CD14-positive monocyte (primary cell): ENCODE measurements at regions not wholly inside any gene's neighbourhood (a gene's known extent, or its start where the extent isn't known, plus 50 kb on each side); places are given as distances from the start of the nearest gene placed in this dataset.

Experiments
- DNase-seq, 3 donors: peaks; one replicate each; pipeline ENCODE4 v3.0.0-alpha.2; 2011 to 2022
- H2AFZ ChIP-seq: 2 replicates; pipeline ENCODE4 v1.6.0; 2012; ENCODE audit warnings: mild to moderate bottlenecking, low read depth, low read length, inconsistent platforms; ENCODE audit not compliant: insufficient read depth, poor library complexity, severe bottlenecking
- H3K27ac ChIP-seq, 2 donors: 1 replicate in 1 of 2; 2 replicates in 1 of 2; pipeline ENCODE4 v1.5.1; 2012 to 2013; ENCODE audit warnings: low read length in 2 of 2, control low read depth in 1 of 2, inconsistent platforms in 1 of 2, low read depth in 1 of 2, mild to moderate bottlenecking in 1 of 2
- H3K27me3 ChIP-seq, 2 donors: one replicate each; pipeline versions ENCODE4 v1.6.0 to v1.6.1; 2011 to 2013; ENCODE audit warnings: low read length in 2 of 2; ENCODE audit not compliant: control insufficient read depth in 2 of 2, insufficient read depth in 2 of 2
- H3K36me3 ChIP-seq, 2 donors: replicated peaks in 1 of 2; 1 replicate in 1 of 2; 2 replicates in 1 of 2; pipeline versions ENCODE4 v1.5.1 to v1.6.1; 2012 to 2013; ENCODE audit warnings: low read length in 2 of 2, control low read depth in 1 of 2, inconsistent platforms in 1 of 2, mild to moderate bottlenecking in 1 of 2; ENCODE audit not compliant: insufficient read depth in 2 of 2, control insufficient read depth in 1 of 2
- H3K4me1 ChIP-seq, 2 donors: 1 replicate in 1 of 2; 2 replicates in 1 of 2; pipeline versions ENCODE4 v1.5.1 to v1.6.1; 2012 to 2013; ENCODE audit warnings: low read length in 2 of 2, control low read depth in 1 of 2, inconsistent platforms in 1 of 2, mild to moderate bottlenecking in 1 of 2, moderate library complexity in 1 of 2; ENCODE audit not compliant: insufficient read depth in 2 of 2, control insufficient read depth in 1 of 2
- H3K4me2 ChIP-seq: replicated peaks from 2 replicates; pipeline ENCODE3; 2012; ENCODE audit warnings: low read length, moderate library complexity, mild to moderate bottlenecking; ENCODE audit not compliant: poor library complexity, severe bottlenecking; ENCODE audit errors: extremely low read depth
- H3K4me3 ChIP-seq, 3 experiments: fragments of 200-600 bp in 1 of 3; sonication (generic) in 1 of 3; replicated peaks in 1 of 3; 1 replicate in 2 of 3; 2 replicates in 1 of 3; pipeline ENCODE4 v1.5.1; 2011 to 2013; ENCODE audit warnings: low read length in 3 of 3, mild to moderate bottlenecking in 3 of 3, control low read depth in 2 of 3, low read depth in 2 of 3, inconsistent platforms in 1 of 3, moderate library complexity in 1 of 3
- H3K79me2 ChIP-seq: 2 replicates; pipeline ENCODE4 v1.6.0; 2012; ENCODE audit warnings: mild to moderate bottlenecking, control low read depth, inconsistent platforms, low read length, moderate library complexity; ENCODE audit not compliant: insufficient read depth
- H3K9ac ChIP-seq: 2 replicates; pipeline ENCODE4 v1.6.0; 2017; ENCODE audit warnings: low read length, mild to moderate bottlenecking; ENCODE audit not compliant: insufficient read depth, poor library complexity, severe bottlenecking
- H3K9me3 ChIP-seq, 2 donors: replicated peaks in 1 of 2; 1 replicate in 1 of 2; 2 replicates in 1 of 2; pipeline versions ENCODE4 v1.5.1 to v1.6.1; 2012 to 2013; ENCODE audit warnings: low read length in 2 of 2, control low read depth in 1 of 2; ENCODE audit not compliant: control insufficient read depth in 1 of 2, insufficient read depth in 1 of 2
- H4K20me1 ChIP-seq: 2 replicates; pipeline ENCODE4 v1.6.0; 2012; ENCODE audit warnings: mild to moderate bottlenecking, low read length, control low read depth, moderate library complexity; ENCODE audit not compliant: insufficient read depth
- H3K27ac Mint-ChIP-seq, 7 donors: one replicate each; pipeline ENCODE4 v1.8.0; 2020; ENCODE audit warnings: mild to moderate bottlenecking in 7 of 7, mixed read lengths in 7 of 7, moderate library complexity in 6 of 7, inconsistent platforms in 2 of 7
- H3K27me3 Mint-ChIP-seq, 3 donors: one replicate each; pipeline ENCODE4 v1.8.0; 2021 to 2022; ENCODE audit warnings: low read depth in 3 of 3, mild to moderate bottlenecking in 3 of 3, mixed read lengths in 3 of 3, moderate library complexity in 3 of 3, inconsistent platforms in 1 of 3
- H3K36me3 Mint-ChIP-seq, 2 donors: one replicate each; pipeline ENCODE4 v1.8.0; 2020; ENCODE audit warnings: mixed read lengths in 2 of 2, inconsistent platforms in 1 of 2, mild to moderate bottlenecking in 1 of 2
- H3K4me1 Mint-ChIP-seq: one replicate; pipeline ENCODE4 v1.8.0; 2020; ENCODE audit warnings: mild to moderate bottlenecking, mixed read lengths
- H3K4me3 Mint-ChIP-seq, 2 donors: one replicate each; pipeline ENCODE4 v1.8.0; 2020; ENCODE audit warnings: mild to moderate bottlenecking in 2 of 2, mixed read lengths in 2 of 2, moderate library complexity in 1 of 2
- H3K9me3 Mint-ChIP-seq, 7 donors: one replicate each; pipeline ENCODE4 v1.8.0; 2020 to 2022; ENCODE audit warnings: mixed read lengths in 7 of 7, mild to moderate bottlenecking in 6 of 7, moderate library complexity in 6 of 7, inconsistent platforms in 2 of 7
- CTCF ChIP-seq: fragments of 200-600 bp; IDR thresholded peaks from one replicate; pipeline ENCODE4 v1.8.0; 2022; ENCODE audit warnings: antibody characterized with exemption, mild to moderate bottlenecking
- WGBS: methylation state at CpG from one replicate; pipeline ENCODE4 v1.1.5; 2013; ENCODE audit warnings: missing lambda C conversion rate; ENCODE audit not compliant: insufficient coverage; 5-methylcytosine and 5-hydroxymethylcytosine counted together
- intact Hi-C, 2 donors: fragments of 100-400 bp; cut with micrococcal nuclease; formaldehyde crosslinking; loops; one replicate each; pipeline versions ENCODE4 v1.15.0 to v1.15.1; 2023

DNA sequence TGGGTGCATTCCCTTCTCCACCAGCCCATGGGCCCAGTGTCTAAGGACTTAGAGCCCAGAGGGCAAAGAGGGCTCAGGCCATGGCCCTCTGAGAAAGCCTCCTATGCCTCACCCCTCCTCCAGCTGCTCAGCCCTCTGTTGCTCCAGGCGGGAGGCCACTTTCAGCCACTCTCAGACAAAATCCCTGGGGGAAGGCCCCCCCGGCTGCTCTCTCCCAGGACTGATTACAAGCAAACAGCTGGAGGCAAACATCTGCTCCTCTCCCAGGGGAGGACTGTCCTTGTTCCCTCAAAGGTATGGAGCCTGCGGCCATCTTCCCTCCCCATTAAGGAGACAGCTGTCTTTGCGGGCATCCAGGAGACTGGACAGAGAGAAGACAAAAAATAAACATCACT lies 54.9 kb upstream of the DLX4 start:
- Histone ChIP-seq H3K4me3 (no peak overlapping the region), H3K27me3 (peaks cover 21 to 58% of the 10 kb centered on the region in 2 donors), H3K36me3 (no peaks in the 10 kb centered on the region), H2AFZ (no peak overlapping the region), H3K79me2 (no peaks in the 10 kb centered on the region), H3K9me3 (peaks cover 0 to 9% of the 10 kb centered on the region in 2 donors), H3K27ac (no peak overlapping the region), H3K9ac (no peak overlapping the region), H4K20me1 (no peaks in the 10 kb centered on the region), H3K4me1 (peaks cover 6 to 12% of the 10 kb centered on the region in 2 donors), H3K4me2 (no peak overlapping the region)
- TF ChIP-seq CTCF = no peak
- 80% methylated on average over 3 of the region's 4 CpGs for WGBS
- H3K9me3 Mint-ChIP-seq = peaks cover 0 to 19% (median 7%) of the 10 kb centered on the region in 7 donors
- intact Hi-C loops = no loop called here
- no peak overlapping the region for H3K4me3 Mint-ChIP-seq
- DNase-seq = no peak
- H3K27ac Mint-ChIP-seq = no peak overlapping the region
- peaks cover 0 to 4% of the 10 kb centered on the region in 2 donors for H3K36me3 Mint-ChIP-seq
- H3K27me3 Mint-ChIP-seq = peaks cover 68 to 84% (median 71%) of the 10 kb centered on the region in 3 donors
- peaks cover 14% of the 10 kb centered on the region for H3K4me1 Mint-ChIP-seq

GRCh38 chr17:49914664-49915063 lies 54.3 kb upstream of the DLX4 start:
- whole genome bisulfite sequencing = 100% methylated on average over 2 of the region's 4 CpGs
- peaks cover 0 to 4% of the 10 kb centered on the region in 2 donors for H3K9me3 ChIP-seq
- peak overlapping the region in 1 of 2 donors; percentile 60 for H3K4me3 Mint-ChIP-seq
- no peak overlapping the region for H3K27ac Mint-ChIP-seq
- no peak overlapping the region for H3K27ac ChIP-seq
- H3K27me3 Mint-ChIP-seq = peaks cover 62 to 78% (median 65%) of the 10 kb centered on the region in 3 donors
- H3K4me3 ChIP-seq = no peak overlapping the region
- H3K36me3 ChIP-seq = no peaks in the 10 kb centered on the region
- no peaks in the 10 kb centered on the region for H4K20me1 ChIP-seq
- H3K79me2 ChIP-seq = no peaks in the 10 kb centered on the region
- peaks cover 17 to 53% of the 10 kb centered on the region in 2 donors for H3K27me3 ChIP-seq
- no peak for DNase-seq
- H3K36me3 Mint-ChIP-seq = peaks cover 0 to 4% of the 10 kb centered on the region in 2 donors
- H3K4me1 Mint-ChIP-seq = peaks cover 14% of the 10 kb centered on the region
- TF ChIP-seq CTCF = no peak
- H2AFZ ChIP-seq = no peak overlapping the region
- H3K4me2 ChIP-seq = no peak overlapping the region
- H3K9me3 Mint-ChIP-seq = peaks cover 0 to 17% (median 5%) of the 10 kb centered on the region in 7 donors
- peaks cover 6 to 12% of the 10 kb centered on the region in 2 donors for H3K4me1 ChIP-seq
- intact Hi-C loops = no loop called here
- H3K9ac ChIP-seq = no peak overlapping the region
